ENCODE measurements at regions not wholly inside any gene's neighbourhood (a gene's known extent, or its start where the extent isn't known, plus 50 kb on each side); places are given as distances from the start of the nearest gene placed in this dataset.
A peak's percentile ranks its signal among the peaks of the same experiment; 100 is the strongest.

GRCh38 chr18:76137216-76137615 lies 357.8 kb downstream of the ZNF516 start:
- peak in 1 of 2 experiments; percentile 1 for DNase-seq

GRCh38 chr18:76136701-76137100 lies 358.3 kb downstream of the ZNF516 start:
- Histone ChIP-seq H3K4me1 (no peaks in the 10 kb centered on the region), H3K9me3 (replicated peaks) (no peaks in the 10 kb centered on the region), H3K4me3 (no peak overlapping the region), H3K27ac (no peak overlapping the region), H3K36me3 (no peaks in the 10 kb centered on the region), H3K27me3 (no peaks in the 10 kb centered on the region)
- DNase-seq: no peak

More at GRCh38 chr18:76137216-76137615, 357.8 kb downstream of the ZNF516 start:
- no peak overlapping the region for H3K27ac ChIP-seq
- no peaks in the 10 kb centered on the region for H3K36me3 ChIP-seq
- no peak overlapping the region for H3K4me3 ChIP-seq
- no peaks in the 10 kb centered on the region for H3K9me3 ChIP-seq (replicated peaks)
- no peaks in the 10 kb centered on the region for H3K27me3 ChIP-seq
- H3K4me1 ChIP-seq: no peaks in the 10 kb centered on the region

- Histone ChIP-seq H3K4me1 (no peaks in the 10 kb centered on the region), H3K36me3 (no peaks in the 10 kb centered on the region), H3K9me3 (replicated peaks) (no peaks in the 10 kb centered on the region), H3K27me3 (no peaks in the 10 kb centered on the region), H3K27ac (no peak overlapping the region), H3K4me3 (no peak overlapping the region)
- no peak for DNase-seq
These were observed 360.4 kb downstream of the ZNF516 start for GRCh38 chr18:76134628-76135027.

- Histone ChIP-seq H3K27me3 (no peaks in the 10 kb centered on the region), H3K36me3 (no peaks in the 10 kb centered on the region), H3K4me1 (no peaks in the 10 kb centered on the region), H3K9me3 (replicated peaks) (no peaks in the 10 kb centered on the region), H3K27ac (no peak overlapping the region), H3K4me3 (no peak overlapping the region)
- no peak for DNase-seq
These were observed 361.2 kb downstream of the ZNF516 start for GRCh38 chr18:76133873-76134272.

- H3K4me3 ChIP-seq: no peak overlapping the region
- no peak for DNase-seq
These were observed 363.3 kb downstream of the ZNF516 start for GRCh38 chr18:76131738-76132137.

GRCh38 chr18:76130845-76131244 lies 364.2 kb downstream of the ZNF516 start:
- Histone ChIP-seq H3K36me3 (no peaks in the 10 kb centered on the region), H3K27ac (no peak overlapping the region), H3K4me1 (no peaks in the 10 kb centered on the region), H3K27me3 (no peaks in the 10 kb centered on the region), H3K4me3 (no peak overlapping the region), H3K9me3 (replicated peaks) (no peaks in the 10 kb centered on the region)
- DNase-seq: no peak

More at GRCh38 chr18:76131738-76132137, 363.3 kb downstream of the ZNF516 start:
- Histone ChIP-seq H3K9me3 (replicated peaks) (no peaks in the 10 kb centered on the region), H3K4me1 (no peaks in the 10 kb centered on the region), H3K27me3 (no peaks in the 10 kb centered on the region), H3K36me3 (no peaks in the 10 kb centered on the region), H3K27ac (no peak overlapping the region)

GRCh38 chr18:76126327-76126726 lies 368.7 kb downstream of the ZNF516 start:
- peak in 1 of 2 experiments; percentile 4 for DNase-seq
- Histone ChIP-seq H3K4me3 (no peak overlapping the region), H3K4me1 (no peaks in the 10 kb centered on the region), H3K27me3 (no peaks in the 10 kb centered on the region), H3K27ac (no peak overlapping the region), H3K9me3 (replicated peaks) (no peaks in the 10 kb centered on the region), H3K36me3 (no peaks in the 10 kb centered on the region)

- no peaks in the 10 kb centered on the region for H3K36me3 ChIP-seq
- no peak overlapping the region for H3K4me3 ChIP-seq
- H3K9me3 ChIP-seq (replicated peaks): no peaks in the 10 kb centered on the region
- peak in 1 of 2 experiments; percentile 1 for DNase-seq
- no peak overlapping the region for H3K27ac ChIP-seq
- H3K27me3 ChIP-seq: no peaks in the 10 kb centered on the region
- H3K4me1 ChIP-seq: no peaks in the 10 kb centered on the region
These were observed 374.0 kb downstream of the ZNF516 start for GRCh38 chr18:76121011-76121410.

GRCh38 chr18:76115580-76115979 lies 379.5 kb downstream of the ZNF516 start:
- no peaks in the 10 kb centered on the region for H3K9me3 ChIP-seq (replicated peaks)

GRCh38 chr18:76113101-76113500 lies 381.9 kb downstream of the ZNF516 start:
- H3K27ac ChIP-seq: no peak overlapping the region
- H3K27me3 ChIP-seq: no peaks in the 10 kb centered on the region
- no peaks in the 10 kb centered on the region for H3K9me3 ChIP-seq (replicated peaks)
- no peak overlapping the region for H3K4me3 ChIP-seq
- no peaks in the 10 kb centered on the region for H3K36me3 ChIP-seq
- H3K4me1 ChIP-seq: no peaks in the 10 kb centered on the region
- DNase-seq: no peak

More at GRCh38 chr18:76115580-76115979, 379.5 kb downstream of the ZNF516 start:
- no peak for DNase-seq
- Histone ChIP-seq H3K36me3 (no peaks in the 10 kb centered on the region), H3K4me1 (no peaks in the 10 kb centered on the region), H3K27me3 (no peaks in the 10 kb centered on the region), H3K4me3 (no peak overlapping the region), H3K27ac (no peak overlapping the region)

- no peaks in the 10 kb centered on the region for H3K4me1 ChIP-seq
- no peaks in the 10 kb centered on the region for H3K9me3 ChIP-seq (replicated peaks)
- no peak overlapping the region for H3K4me3 ChIP-seq
- H3K27ac ChIP-seq: no peak overlapping the region
- no peaks in the 10 kb centered on the region for H3K36me3 ChIP-seq
- H3K27me3 ChIP-seq: no peaks in the 10 kb centered on the region
- DNase-seq: no peak
These were observed 392.4 kb downstream of the ZNF516 start for GRCh38 chr18:76102626-76103025.

- no peak for DNase-seq
- Histone ChIP-seq H3K4me3 (no peak overlapping the region), H3K27me3 (no peaks in the 10 kb centered on the region), H3K27ac (no peak overlapping the region), H3K36me3 (no peaks in the 10 kb centered on the region), H3K9me3 (replicated peaks) (no peaks in the 10 kb centered on the region), H3K4me1 (no peaks in the 10 kb centered on the region)
These were observed 392.9 kb downstream of the ZNF516 start for GRCh38 chr18:76102156-76102555.

GRCh38 chr18:76099931-76100457 lies 395.0 kb downstream of the ZNF516 start:
- H3K27ac ChIP-seq: no peak overlapping the region
- no peaks in the 10 kb centered on the region for H3K27me3 ChIP-seq
- H3K4me1 ChIP-seq: no peaks in the 10 kb centered on the region
- no peak overlapping the region for H3K4me3 ChIP-seq
- H3K9me3 ChIP-seq (replicated peaks): no peaks in the 10 kb centered on the region
- H3K36me3 ChIP-seq: no peaks in the 10 kb centered on the region
- no peak for DNase-seq

GRCh38 chr18:76098674-76099411 lies 396.2 kb downstream of the ZNF516 start:
- no peak overlapping the region for H3K27ac ChIP-seq
- H3K9me3 ChIP-seq (replicated peaks): no peaks in the 10 kb centered on the region
- H3K36me3 ChIP-seq: no peaks in the 10 kb centered on the region
- H3K4me1 ChIP-seq: no peaks in the 10 kb centered on the region
- no peaks in the 10 kb centered on the region for H3K27me3 ChIP-seq
- DNase-seq: no peak
- no peak overlapping the region for H3K4me3 ChIP-seq

GRCh38 chr18:76081536-76081935 lies 413.5 kb downstream of the ZNF516 start:
- Histone ChIP-seq H3K27me3 (no peaks in the 10 kb centered on the region), H3K4me1 (no peaks in the 10 kb centered on the region), H3K27ac (no peak overlapping the region), H3K36me3 (no peaks in the 10 kb centered on the region), H3K4me3 (no peak overlapping the region), H3K9me3 (replicated peaks) (no peaks in the 10 kb centered on the region)
- no peak for DNase-seq

- Histone ChIP-seq H3K27ac (no peak overlapping the region), H3K27me3 (no peaks in the 10 kb centered on the region), H3K9me3 (replicated peaks) (no peaks in the 10 kb centered on the region), H3K36me3 (no peaks in the 10 kb centered on the region), H3K4me1 (no peaks in the 10 kb centered on the region), H3K4me3 (no peak overlapping the region)
- no peak for DNase-seq
These were observed 414.6 kb downstream of the ZNF516 start for GRCh38 chr18:76080430-76080829.

All from SJCRH30 (cell line).